ENCODE measurements at regions not wholly inside any gene's neighbourhood (a gene's known extent, or its start where the extent isn't known, plus 50 kb on each side); places are given as distances from the start of the nearest gene placed in this dataset.

DNA sequence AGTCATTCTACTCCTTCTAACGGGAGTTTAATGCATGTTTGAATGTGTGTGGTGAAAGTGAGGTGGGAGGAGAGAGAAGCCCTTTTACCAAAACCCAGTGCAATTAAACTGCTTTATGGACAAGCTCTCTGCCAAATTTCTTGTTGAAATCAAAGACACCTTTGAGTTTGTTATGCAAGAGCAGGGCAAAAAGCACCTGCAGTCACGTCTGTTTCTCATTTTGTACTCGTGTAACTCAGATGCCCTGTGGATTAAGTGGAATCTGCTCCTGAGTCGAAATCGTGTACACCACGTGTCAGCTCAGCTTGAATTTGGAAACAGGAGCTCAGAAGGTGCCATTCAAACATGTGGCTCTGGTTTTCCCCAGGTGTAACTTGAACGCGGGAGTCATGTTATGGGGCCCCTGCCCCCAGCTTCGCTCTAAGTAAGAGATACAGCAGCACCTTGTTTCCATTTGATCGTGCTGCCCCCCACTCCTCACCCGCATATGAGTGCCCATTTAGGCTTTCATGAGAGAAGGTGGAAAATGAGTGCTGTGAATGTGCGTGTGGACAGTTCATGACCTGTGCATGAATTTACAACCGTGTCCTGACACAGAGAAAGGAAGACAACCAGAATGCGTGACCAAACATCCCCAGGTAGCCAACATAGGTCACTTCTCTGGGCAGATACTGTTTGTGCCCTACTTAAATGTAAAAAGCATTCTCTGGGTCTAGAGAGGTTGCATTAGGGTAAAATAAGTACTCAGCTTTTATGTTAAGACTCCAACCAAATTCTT, 347.0 kb upstream of the SLC30A5 start:
- no peak overlapping the region for H3K4me3 ChIP-seq (ENCODE audit: low read depth, low read length)
- no peak for DNase-seq (ENCODE audit: low read depth)

DNA sequence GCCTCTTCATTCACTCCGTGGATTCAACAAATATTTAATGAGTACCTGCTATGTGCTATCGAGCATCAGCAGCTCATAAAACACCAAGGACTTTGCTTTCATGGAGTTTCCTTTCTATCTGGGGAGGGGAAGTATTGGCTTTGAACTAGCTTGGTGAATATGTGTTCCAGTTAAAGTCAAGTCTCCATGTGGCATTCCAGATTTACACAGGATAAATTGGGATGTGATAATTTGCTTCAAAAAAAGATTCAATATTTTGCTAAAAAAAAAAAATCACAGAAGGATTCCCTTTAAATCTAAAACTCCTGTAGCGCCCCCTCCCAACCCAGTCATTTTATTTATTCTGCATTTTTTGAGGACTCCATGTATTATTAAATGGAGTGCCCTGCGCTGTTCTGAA, 346.3 kb upstream of the SLC30A5 start:
- no peak overlapping the region for H3K4me3 ChIP-seq (ENCODE audit: low read depth, low read length)
- DNase-seq (ENCODE audit: low read depth), result no peak

DNA sequence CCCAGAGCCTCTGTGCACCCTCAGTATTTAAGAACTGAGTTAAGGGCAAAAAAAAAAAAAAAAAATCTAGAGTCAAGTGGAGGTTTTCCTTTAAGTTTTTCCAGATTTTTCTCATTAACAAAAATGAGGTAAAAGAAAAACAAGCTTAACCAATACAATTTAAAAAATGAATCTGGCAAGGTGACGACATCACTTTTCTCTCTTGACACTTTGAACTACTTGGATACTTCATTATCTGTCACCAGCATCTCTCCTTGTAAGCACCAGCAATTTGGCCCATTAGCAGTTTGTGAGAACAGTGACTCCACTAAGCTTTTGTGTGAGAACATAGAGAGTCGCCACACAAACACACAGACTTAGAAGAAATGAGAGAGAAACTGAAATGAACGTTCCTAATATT, 345.7 kb upstream of the SLC30A5 start:
- no peak for DNase-seq (ENCODE audit: low read depth)
- H3K4me3 ChIP-seq (ENCODE audit: low read depth, low read length), result no peak overlapping the region

DNA sequence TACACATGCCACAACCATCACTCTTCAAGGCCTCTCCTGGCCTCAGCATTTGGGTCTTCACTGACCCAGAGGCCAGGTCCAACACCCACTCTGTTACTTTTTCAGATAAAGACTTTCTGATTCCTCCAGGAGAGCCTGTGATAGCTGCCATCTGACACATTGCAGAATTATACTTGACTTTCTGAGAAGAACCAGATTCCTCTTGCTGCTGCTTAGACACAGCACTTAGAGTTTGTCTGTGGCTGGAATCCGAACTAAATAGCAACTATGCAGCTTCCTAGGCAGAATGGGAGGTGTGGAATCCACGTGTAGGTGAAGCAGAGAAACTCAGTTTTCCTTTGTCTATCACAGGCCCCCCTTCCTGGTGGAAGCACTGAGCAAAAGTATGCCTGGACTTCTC, 344.7 kb upstream of the SLC30A5 start:
- no peak overlapping the region for H3K4me3 ChIP-seq (ENCODE audit: low read depth, low read length)
- no peak for DNase-seq (ENCODE audit: low read depth)

DNA sequence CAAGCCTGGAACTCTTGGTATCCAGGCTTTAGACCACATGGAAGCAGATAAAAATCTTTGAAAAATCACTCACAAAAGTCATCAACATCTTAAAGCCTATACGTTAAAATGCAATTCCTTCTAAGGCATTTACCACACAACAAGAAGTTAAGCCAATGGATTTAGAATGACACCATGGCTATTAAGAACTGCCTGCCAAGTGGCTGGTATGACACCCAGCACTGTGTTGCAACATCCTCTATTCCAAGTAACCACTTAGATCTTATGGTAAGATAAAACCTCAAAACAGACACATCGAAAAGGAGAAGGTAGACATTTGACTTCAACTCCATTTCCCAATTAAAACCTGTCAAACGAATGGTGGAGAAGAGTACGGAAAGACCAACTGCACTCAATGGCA, 344.2 kb upstream of the SLC30A5 start:
- no peak for DNase-seq (ENCODE audit: low read depth)

DNA sequence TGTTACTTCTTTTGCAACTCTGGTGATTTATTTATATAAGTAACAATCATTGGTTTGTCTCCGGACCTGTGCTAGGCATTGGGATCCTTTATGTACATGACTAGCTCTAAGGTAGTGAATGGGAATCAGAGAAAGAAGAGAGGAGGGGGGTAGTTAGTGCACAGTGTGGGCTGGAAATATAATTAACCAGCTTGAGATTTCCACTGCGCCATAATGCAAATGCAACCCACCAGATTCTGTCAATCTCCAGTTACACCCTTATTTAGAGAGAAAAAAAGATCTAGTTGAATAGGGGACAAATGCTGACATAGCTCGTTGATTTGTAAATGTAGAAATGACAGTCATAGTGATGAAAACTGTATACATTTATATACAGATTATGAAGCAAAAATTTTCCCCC, 342.2 kb upstream of the SLC30A5 start:
- DNase-seq (ENCODE audit: low read depth), result no peak
- no peak overlapping the region for H3K4me3 ChIP-seq (ENCODE audit: low read depth, low read length)

More for the DNA sequence above, 344.2 kb upstream of the SLC30A5 start:
- no peak overlapping the region for H3K4me3 ChIP-seq (ENCODE audit: low read depth, low read length)

DNA sequence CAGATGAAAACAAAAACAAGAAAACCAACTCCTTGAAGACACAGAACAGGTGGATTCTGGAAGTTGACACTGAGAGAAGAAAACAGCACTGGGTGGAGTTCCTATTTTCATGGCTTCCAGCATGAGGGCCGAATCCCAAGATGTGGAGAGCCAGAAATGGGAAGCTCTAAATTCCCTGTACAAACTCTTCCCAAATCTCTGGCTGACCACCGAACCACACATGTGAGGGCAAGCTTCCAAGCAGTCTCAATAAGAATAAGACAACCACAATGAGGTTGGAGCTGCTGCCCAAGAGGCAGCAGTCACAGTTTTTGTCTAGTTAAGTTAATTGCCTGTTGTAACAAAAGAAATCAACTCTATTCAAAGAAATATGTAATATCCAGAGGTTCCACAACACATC, 339.3 kb upstream of the SLC30A5 start:
- DNase-seq (ENCODE audit: low read depth), result no peak

DNA sequence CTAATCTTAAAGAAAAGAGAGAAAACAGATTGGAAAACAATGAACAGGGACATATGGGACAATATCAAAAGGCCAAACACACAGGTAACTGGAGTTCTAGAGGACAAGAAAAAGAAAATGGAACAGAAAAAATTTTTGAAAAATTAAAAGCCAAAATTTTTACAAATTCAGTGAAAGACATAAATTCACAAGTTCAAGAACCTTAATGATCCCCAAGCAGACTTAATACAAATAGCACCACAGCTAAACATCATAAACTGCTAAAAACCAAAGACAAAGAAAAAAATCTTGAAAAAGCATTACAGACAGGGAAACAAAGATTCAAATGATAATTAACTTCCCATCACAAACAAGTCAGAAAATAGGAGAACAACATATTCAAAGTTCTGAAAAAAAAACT, 338.5 kb upstream of the SLC30A5 start:
- H3K4me3 ChIP-seq (ENCODE audit: low read depth, low read length), result no peak overlapping the region
- DNase-seq (ENCODE audit: low read depth), result no peak

More for the DNA sequence above, 339.3 kb upstream of the SLC30A5 start:
- H3K4me3 ChIP-seq (ENCODE audit: low read depth, low read length), result no peak overlapping the region

DNA sequence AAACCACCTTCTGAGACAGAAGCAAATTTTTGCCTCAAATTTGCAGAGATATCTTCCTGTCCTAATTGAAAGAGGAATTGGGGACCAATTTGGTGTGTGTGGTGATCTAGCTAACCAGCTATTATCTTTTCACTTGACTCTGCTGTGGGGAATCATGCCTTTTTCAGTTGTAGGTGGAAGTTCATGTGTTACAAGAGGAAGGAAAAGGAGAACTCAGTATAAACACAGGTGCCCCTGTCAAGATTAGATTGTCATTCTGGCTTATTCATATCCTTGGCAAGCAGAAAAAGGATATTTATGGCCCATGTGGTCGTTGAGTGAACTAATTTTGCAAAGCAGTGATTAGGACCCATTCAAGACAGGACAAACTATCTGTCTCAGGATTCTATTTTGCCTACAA, 336.8 kb upstream of the SLC30A5 start:
- no peak overlapping the region for H3K4me3 ChIP-seq (ENCODE audit: low read depth, low read length)
- no peak for DNase-seq (ENCODE audit: low read depth)

DNA sequence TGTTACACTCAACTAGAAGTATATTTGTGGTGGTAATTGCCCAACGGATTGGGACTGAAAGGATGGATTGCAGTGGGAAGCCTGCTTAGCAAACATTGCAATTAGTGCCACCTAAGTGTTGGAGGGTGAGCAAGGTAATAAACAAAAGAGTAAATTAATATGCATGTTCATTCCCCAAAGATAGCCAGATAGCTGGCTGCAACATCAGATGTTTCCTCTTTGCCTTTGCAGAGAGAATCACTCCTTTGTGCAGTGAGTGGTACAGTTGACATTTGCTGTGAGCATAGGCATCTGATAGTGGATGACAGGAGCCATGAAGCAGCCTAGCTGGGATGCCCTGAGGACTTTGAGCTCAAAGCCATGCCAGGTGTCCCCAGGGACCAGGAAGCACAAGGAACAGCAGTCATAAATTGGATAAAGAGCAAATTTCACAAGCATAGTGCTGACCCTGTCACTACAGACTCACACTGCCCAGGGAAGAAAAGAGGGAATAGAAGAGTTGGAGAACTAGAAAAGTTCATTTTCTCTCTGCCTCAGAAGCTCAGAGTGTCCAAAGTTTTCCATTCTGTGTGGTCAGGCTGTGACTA, 336.1 kb upstream of the SLC30A5 start:
- DNase-seq (ENCODE audit: low read depth), result no peak

DNA sequence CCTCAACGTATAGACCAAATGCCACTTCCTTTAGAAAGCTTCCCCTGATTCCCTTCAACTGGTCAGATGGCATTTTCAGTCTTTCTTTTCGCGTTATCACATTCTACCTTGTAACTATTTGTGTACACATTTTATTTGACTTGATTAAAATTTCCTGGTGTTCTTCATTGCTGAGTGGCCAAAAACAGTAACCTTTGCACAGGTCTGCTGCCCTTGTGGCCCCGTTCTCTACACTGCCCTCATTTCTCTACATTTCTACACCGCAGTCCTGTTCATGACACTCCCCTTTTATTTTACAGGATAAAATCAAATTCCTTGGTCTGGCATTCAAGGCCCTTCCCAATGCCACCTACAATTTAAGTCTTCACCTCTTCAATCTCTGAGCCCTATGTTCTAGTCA, 334.2 kb upstream of the SLC30A5 start:
- no peak overlapping the region for H3K4me3 ChIP-seq (ENCODE audit: low read depth, low read length)
- DNase-seq (ENCODE audit: low read depth), result no peak

More for the DNA sequence above, 336.1 kb upstream of the SLC30A5 start:
- no peak overlapping the region for H3K4me3 ChIP-seq (ENCODE audit: low read depth, low read length)

DNA sequence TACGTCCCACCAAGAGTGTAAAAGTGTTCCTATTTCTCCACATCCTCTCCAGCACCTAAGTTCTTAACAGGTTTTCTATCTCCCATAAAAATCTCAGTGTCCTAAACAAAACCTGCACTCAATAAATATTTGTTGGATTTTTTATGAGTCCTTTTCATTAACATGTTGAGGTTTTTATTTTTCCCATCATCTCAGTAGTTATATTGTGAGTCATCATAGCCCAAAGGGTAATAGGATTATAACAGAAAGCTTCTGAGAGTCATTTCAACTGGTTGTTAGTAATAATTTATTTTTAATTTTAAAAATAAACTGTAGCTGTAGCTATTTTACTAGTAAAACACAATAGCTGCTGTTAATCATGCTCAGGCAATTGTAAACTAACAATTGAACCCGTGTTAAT, 331.6 kb upstream of the SLC30A5 start:
- DNase-seq (ENCODE audit: low read depth), result no peak
- no peak overlapping the region for H3K4me3 ChIP-seq (ENCODE audit: low read depth, low read length)

DNA sequence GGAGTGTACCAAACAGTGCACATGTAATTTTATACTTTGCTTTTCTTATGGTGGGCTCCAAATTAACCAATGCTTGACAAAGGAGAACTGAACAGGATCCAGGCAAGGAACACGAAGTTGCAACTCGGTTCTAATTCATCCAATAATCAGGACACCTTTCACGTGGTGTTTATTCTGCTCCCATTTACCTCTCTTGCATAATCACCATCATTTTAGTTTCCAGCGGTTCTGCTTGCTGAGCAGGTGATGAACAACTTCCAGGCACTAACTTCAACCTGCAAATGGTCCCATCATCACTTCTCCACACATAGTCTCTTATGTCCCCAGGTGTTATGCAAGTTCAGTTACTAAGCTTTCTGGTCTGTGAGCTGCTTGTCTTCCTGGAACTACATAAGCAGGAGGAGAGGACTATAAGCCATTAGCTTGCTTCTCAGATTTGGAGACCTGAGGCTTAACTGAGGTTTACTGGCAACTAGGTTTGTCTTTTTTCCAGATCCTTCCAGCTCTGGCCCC, 326.8 kb upstream of the SLC30A5 start:
- no peak for DNase-seq (ENCODE audit: low read depth)
- no peak overlapping the region for H3K4me3 ChIP-seq (ENCODE audit: low read depth, low read length)

DNA sequence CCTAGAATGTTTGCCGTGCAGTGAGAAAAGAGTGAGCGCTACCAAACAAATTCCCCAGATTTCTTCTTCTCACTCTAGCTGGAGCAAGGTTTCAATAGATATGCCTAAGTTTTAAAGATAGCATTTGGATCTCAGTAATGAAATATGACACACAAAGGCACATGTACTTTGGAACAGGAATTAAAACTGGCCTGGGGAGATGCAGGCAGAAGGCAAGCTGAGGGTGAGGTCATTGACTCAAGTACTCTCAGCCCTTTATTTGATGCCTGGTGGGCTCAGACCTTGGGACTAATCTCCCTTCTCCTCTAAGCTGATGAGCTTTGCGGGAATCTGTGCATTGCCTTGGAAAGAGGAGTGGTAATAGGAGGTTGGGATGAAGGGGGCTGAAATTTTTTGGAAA, 323.3 kb upstream of the SLC30A5 start:
- DNase-seq (ENCODE audit: low read depth), result no peak
- H3K4me3 ChIP-seq (ENCODE audit: low read depth, low read length), result no peak overlapping the region

DNA sequence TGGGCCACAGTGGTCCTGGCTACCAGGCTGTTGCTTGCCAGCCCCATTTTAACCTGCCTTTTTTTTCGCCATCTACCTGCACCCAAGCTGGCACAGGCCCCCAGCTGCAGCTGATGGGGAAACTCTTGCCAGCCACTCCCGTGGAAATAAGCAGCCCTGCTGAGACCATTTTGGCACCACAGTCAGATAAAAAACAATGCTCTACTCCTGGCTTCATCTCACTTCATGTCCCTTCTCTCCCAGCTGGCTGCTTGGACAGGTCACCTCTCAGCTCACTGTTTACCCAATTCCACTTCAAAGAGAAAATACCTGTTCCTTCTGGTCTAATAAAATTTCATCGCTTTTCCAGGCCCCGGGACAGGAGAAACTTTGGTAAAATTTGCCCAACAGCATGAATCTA, 322.6 kb upstream of the SLC30A5 start:
- DNase-seq (ENCODE audit: low read depth), result no peak
- no peak overlapping the region for H3K4me3 ChIP-seq (ENCODE audit: low read depth, low read length)

DNA sequence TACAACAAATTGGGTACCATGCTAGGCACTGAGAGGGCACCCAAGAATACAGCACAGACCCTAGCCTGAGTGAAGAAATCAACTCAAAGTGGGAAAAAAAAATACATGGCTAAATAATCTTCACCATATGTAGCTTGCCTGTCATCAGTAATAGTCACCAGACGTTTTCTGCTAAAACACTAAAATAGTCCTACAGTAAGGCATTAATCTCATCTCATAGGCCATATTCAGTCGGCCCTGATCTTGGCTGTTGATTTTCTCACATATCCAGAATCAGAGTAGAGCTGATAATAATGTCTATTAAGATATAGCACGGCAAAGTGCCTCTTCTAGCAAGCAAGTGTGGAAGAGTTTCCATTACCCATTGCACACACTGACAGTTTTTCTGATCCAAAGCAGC, 322.1 kb upstream of the SLC30A5 start:
- H3K4me3 ChIP-seq (ENCODE audit: low read depth, low read length), result no peak overlapping the region
- no peak for DNase-seq (ENCODE audit: low read depth)

DNA sequence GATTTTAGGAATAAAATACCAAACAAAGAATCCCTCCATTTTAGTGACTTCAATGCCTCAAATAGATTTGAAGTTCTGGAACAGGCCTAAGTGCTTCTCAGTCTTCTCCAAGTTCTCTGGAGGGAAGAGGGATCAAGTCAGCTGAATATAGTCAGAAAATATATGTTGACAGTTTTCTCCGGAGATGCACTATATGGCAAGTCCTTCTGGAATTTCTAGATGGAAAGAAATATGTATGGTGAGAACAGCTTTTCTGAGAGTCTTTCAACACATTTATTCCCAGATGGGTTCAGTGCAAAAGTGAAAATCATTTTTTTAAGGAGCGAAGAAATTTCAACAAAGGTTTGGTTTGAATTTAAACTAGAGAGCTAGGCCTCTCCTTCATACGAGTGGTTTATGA, 317.4 kb upstream of the SLC30A5 start:
- DNase-seq (ENCODE audit: low read depth), result no peak
- H3K4me3 ChIP-seq (ENCODE audit: low read depth, low read length), result no peak overlapping the region

DNA sequence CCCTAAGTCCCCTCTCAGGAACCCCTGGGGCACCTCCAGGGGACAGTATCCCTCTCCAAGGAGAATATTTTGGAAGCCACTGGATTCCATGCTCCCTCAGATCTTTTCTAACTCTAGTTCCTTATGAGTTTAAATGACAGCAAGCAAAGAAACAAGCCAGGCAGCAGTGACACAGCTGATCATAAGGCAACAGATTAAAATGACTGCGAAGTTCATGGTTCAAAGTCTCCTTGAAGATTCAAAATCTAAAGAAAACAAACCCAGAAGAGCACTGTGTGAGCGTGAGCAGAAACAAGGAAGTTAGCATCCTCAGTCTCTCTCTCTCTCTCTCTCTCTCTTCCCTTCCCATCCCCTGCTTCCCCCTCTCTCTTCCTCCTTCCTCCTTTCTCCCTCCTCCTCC, 316.7 kb upstream of the SLC30A5 start:
- no peak for DNase-seq (ENCODE audit: low read depth)
- no peak overlapping the region for H3K4me3 ChIP-seq (ENCODE audit: low read depth, low read length)

DNA sequence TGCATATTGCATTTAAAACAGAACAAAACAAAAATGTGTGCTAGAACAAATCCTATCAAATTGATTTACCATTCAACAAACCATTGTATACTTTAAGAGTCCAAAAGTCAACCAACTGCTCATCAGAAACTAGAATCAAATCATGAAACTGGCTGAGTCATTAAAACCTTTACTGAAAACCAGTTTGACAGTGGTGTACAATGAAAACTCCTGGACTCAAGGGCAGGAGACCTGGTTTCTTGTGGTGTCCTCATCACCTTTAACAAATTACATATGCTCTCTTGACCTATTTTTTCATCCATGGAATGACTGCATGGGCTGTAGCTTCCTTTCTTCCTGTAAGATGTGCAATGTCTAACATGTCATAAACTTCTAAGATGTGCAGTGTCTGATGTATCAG, 315.3 kb upstream of the SLC30A5 start:
- DNase-seq (ENCODE audit: low read depth), result no peak
- H3K4me3 ChIP-seq (ENCODE audit: low read depth, low read length), result no peak overlapping the region

DNA sequence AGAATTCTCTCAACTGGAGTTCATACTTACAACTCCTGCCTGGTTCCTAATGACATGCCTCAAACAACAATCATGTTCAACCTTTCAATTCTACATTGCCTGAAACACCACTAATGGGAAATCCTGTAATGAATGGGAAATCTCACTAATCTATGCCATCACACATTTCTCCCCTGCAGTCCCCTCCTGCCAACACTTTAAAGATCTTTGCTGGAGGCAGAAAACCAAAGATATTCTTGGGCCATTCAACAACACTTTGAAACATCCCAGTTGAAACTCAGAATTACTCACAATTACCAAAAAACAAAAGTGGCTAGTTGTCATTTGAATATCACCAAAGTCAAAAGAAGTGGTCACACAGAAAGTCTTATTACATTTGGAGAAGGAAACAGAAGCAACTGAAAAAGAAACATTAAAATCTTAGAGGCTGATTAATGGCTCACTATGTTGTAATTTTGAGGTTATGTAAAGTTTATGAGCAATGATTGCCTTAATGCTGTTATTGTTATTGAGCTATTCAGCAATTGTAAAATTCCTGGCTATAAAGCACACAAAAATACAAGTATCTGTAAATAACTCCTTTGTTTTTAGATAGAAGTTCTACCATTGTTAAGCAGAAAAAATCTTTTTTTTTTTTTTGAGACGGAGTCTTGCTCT, 313.4 kb upstream of the SLC30A5 start:
- H3K4me3 ChIP-seq (ENCODE audit: low read depth, low read length), result no peak overlapping the region
- no peak for DNase-seq (ENCODE audit: low read depth)

DNA sequence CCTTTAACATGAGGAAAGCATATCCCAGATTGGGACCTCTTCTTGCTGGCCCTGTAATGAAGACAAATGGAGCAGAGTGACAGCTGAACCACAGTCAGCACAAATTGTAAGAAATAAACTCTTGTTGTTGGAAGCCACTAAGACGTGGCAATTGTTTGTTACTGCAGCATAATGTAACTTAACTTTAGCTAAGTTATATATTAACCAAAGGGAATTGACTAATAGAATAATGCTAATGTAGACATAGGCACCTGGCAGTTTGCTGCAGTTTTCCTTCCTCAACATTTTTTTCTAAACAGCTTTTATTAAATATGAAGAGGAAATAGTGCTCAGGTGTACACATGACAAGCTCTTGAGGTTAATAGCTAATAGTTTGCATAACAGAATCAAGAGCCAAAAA, 300.7 kb upstream of the SLC30A5 start:
- no peak overlapping the region for H3K4me3 ChIP-seq (ENCODE audit: low read depth, low read length)
- no peak for DNase-seq (ENCODE audit: low read depth)

All from skeletal muscle cell (primary cell).